ENCODE measurements at regions not wholly inside any gene's neighbourhood (a gene's known extent, or its start where the extent isn't known, plus 50 kb on each side); places are given as distances from the start of the nearest gene placed in this dataset.
"Not testable (repeated sequence)": the region's sequence is repeated elsewhere in the genome, so short reads cannot be mapped to it uniquely, and the experiment has no call there.

DNA sequence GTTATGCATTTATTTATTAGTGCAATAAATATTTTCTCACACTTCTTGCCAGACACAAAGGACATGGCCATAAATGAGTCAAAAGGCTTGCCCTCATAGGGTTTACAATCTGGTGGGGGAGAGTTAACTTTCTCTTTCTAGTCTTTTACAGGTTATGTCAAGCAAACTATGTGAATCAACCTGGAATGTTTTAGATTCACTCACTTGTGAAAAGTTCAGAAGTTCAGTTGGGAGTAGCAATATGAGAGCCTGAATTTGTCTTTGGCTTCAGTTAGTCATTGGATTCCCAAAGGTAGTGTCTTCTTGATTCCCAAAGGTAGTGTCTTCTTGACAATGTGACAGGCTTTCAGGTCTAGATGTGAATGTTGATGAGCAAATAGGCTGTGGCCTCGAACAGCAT lies 264.8 kb downstream of the SOX2 start:
- DNase-seq: no peak

DNA sequence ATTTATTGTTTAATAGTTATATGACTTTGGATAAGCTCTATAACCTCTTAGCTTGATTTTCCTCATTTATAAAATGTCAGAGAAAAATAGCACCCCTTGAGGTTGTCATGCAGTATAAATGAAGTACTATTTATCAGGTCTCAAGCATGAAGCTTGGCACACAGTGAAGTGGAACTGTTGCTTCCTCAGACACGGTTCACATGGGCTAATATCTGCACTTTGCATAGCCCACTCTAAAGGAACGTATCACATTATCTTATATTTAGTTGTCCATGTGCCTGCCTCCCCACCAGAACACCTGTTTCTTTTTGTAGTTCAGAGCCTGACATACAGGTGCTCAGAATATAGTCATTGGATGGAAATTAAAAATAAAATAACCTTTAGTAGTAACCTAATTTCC lies 273.7 kb downstream of the SOX2 start:
- no peak for DNase-seq

DNA sequence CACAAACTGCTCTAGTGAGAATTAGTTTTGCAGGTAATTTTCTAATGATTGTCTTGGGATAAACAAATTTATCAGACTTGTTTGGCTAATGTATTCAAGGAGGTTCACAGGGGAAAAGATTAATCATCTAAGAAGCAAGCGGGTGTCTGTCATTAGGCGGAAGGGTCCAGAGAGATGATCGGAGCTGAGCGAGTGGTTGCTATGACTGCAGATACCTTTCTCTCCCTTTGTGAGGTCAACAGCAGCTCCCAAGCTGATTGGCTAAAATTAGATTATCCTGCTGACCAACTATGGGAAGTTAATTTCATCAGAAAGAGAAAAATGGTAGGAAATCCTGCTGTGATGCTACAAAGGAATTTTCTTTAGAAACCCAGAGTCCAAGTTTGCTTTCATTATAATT lies 276.0 kb downstream of the SOX2 start:
- DNase-seq: no peak

DNA sequence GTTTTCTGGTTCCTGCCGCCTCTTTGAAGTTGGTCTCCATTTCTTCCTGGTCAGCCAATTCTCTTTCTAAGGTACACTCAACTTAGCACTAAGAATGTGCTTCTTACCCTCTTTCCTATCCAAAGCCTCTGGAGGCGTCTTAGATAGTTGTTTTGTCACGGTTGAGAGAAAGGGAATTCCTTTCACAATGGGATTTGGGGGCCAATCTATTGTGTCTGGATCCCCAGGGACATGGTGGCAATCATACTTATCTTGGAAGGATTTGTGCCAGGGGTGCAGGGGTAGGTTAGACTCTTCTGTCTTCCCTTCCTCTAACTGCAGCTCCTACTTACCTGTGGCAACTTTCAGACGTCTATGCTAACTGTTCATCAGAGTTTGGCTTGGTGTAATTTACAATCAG lies 287.1 kb downstream of the SOX2 start:
- no peak for DNase-seq

DNA sequence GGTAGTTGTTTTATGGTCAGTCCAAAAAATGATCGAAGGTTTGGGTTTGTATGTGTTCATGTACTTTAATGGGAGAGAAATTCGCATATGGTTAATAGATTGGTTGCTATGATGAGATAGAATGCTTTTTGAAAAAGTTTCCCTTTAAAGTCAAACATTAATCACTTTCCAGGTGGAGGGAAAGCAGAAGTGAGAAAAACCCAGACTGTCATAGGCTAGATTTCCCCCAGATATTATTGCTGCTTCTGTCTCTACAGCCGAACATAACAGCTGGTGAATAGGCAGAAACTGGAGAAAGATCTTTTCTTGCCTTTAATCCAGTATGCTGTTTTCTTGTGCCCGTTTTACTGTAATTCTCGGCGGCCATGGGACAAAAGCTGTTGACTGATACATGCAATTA lies 287.6 kb downstream of the SOX2 start:
- DNase-seq: no peak

DNA sequence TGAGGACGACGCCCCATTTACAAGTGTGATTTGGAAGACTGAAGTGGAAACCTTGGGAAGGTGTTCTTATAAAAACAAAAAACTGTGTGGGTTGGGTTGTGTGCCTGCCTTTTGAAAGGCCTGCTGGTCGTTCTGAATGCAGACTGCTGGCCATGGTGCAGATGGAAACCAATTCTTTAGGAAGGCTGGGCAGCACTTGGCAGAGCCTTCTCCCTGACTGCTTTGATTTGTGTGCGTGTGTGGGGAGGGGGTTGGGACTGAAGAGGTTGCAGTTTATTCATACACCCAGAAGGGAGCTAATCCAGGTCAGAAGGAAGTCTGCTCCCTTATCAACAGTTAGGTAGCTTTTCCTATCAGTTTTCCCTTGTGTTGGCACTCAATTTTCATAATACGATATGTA lies 288.7 kb downstream of the SOX2 start:
- no peak for DNase-seq

DNA sequence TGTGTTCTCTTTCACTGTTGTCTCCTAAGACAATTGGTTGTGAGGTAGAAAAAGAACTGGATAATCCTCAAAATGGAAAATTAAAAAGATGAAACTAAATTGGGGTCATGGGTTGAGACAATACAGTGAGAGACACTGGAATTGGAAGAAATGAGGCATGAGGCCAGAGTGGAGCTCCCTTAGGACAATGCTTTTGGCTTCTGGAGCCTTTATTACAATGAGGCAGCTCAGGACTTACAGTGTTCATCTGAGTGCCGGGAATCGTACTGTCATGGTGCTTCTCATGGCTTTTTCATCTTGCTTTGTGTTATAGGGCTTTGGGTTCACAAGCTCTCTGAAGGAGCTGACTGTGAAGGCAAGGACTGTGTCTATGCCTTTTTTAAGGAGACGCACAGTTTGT lies 293.5 kb downstream of the SOX2 start:
- no peak for DNase-seq

DNA sequence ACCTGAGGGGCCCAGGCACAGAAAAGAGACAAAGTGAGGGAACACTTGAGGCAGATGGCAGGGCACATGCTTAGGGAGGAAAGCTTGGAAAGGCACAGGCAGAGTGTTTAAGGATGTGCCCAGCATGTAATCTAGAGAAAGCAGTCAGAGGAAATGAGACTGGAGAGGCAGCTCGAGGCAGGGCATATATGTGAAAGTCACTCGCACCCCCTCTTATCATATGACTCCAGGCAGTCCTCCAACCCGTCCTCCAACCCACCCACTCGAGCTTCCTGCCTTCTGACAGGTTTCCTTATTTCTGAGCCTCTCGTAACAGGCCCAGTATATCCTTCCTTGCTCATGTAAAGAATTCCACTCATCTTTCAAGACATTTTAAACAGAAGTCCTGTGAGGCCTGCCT lies 294.0 kb downstream of the SOX2 start:
- no peak for DNase-seq

DNA sequence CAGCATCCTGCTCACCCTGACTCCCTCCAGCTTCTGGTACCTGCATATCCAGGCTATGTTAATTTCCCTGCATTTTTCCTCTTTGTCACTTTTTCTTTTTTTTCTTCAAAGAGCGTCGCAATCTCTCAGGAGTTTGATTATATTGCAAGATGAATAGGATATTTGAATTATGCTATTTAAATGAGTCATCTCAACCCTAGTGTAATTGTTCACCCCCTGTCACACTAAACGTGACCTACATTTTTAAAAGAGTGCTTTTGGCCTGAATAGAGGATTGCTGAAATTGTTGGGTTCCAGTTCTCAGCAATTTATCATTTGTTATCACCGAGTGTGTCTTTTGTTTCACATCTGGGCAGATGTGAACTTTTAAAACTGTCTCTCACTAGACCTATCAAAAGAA lies 294.7 kb downstream of the SOX2 start:
- DNase-seq: no peak

DNA sequence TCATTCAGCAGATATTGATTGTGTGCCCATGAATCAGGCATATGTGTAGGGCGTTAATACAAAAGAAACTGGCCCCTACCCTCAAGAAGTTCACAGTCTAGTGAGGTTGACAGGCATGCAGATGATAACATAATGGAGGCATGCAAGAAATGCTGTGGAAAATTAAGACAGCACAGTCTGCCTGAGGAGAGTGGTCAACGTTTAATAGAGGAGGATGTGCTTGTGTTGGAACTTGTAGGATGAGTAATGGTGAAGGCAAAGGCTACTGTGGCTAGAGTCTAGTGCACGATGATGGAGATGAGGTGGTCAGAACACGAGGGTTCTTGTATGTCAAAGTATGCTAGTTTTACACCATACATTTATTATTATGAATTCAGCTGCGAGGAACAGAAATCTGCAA lies 295.7 kb downstream of the SOX2 start:
- no peak for DNase-seq

DNA sequence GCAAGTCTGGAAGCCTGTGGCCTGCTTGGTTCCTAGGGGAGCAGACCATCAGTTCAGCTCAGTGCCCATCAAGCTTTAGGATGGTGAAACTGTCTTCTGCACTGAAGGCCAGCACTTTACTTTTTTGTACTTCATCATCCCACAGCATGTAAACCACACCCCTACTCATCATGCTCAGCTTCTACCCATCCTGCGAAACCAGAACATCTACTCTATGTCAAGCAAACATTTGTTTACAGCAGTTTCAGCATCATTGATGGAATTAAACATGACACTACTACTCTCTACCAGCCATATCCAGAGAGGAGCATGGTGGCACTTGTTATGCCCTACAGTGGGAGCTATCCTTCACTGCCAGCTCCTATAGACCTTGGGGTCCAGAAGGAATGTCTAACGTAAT lies 306.6 kb downstream of the SOX2 start:
- no peak for DNase-seq

DNA sequence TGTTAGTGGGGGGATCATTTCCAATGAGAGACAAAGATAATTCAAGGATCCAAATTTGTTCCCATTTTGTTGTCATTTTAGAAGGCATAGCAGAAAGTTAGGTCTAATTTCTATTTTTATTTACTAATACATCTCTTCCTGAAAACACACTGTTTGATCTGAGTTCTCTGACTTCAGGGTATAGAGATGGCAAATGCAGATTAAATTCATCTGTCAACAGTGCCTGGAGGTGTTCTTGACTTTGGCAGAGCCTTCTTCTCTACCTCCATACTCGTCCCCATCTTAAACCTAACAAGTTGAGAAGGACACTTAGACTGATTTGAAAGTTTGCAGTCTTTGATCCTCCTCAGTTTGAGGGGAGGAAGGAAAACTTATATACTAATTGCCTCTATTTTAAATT lies 308.2 kb downstream of the SOX2 start:
- no peak for DNase-seq

DNA sequence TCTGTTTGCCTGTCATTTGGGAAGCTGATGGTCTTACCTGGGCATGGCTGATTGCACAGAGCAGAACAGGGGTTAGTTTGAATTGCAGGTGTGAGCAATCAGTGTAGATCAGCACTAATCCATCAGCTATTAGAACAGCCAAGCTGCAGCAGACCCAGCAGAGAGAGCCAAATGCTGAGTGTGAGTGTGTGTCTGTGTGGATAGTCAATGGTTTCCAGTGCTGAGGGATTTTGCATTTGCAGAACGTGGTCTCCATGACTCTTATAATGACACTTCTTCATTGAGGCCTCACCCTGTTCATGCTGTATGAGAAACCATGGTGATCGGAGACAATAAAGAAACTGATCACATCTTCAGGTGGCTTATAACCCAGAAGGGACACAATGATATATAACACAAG lies 312.1 kb downstream of the SOX2 start:
- DNase-seq: no peak

DNA sequence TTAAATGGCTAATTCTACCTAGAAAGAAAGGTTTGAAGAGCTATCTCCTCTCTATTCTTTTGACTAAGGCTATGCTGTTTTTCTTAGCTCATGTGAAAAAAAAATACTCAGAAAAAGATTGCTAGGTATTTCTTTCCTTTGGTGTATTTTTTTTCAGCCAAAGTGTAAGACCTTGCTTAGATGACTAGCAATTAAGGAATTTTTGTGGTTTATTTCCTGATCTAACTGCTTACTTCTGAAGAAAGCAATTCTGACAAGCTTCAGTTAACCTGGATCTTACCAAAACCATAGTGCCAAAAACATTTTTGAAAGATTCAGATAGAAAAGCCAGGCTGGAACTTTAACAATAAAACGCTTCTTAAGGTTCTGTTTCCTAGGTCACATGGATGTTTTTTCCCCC lies 315.6 kb downstream of the SOX2 start:
- no peak for DNase-seq

DNA sequence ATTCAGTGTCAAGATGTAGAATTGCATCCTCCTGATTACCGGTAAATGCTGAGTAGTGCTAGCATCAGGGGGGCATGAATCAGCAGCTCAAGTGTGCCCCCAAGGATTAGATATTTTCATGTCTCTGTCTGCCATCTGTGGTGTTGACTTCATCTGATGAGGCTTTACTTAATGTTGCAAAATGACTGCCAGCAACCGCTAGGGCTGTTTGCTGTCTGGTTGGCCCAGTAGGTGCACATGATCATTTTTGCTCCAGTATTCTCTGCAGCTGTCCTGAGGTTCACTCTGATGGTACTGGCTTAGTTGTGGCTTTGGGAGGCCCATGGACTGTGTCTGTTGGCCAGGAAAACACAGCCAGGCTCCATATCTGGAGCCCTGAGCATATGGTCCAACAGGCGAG lies 316.4 kb downstream of the SOX2 start:
- no peak for DNase-seq

DNA sequence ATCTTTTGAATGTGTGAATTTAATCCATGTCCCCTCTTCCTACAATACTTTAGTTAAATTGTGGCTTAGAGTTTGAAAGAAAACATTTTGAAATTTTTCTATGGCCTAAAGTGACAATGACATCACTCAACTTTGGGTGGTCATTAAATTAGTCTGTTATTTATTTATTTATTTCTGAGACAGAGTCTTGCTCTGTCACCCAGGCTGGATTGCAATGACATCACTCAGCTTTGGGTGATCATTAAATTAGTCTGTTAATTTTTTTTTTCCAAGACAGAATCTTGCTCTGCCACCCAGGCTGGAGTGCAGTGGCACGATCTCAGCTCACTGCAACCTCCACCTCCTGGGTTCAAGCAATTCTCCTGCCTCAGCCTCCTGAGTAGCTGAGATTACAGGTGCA lies 322.5 kb downstream of the SOX2 start:
- not testable (repeated sequence) for DNase-seq

DNA sequence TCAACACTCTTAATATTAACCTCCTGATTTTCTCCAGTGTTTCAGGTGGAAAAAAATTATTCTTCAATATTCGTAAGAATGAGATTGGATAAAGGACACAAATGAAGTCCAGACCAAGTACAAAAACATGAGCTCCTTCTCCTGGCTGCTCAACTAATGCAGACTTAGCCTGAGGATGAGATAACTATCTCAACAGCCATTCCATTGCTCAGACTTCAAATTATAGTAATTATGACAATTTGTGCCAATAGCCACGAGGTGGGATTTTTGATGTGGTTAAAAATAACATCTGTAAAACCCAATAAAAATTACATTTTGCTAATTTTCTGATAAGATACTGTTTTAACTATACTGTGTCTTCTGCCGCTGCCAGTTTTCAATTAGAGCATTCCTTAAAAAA lies 323.6 kb downstream of the SOX2 start:
- DNase-seq: no peak

DNA sequence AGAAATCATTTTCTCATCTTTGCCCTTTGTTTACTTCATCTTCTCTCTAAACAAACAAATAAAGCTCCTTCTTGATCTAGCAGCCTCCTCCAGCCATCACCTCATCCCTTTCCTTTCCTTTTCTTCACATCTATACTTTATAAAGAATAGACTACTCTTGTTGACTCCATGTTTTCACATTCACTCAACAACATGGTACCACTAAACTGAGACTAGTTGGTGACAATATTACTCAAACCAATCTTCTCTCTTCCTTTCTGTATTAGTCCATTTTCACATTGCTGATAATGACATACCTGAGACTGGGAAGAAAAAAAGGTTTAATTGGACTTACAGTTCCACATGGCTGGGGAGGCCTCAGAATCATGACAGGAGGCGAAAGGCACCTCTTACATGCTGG lies 324.7 kb downstream of the SOX2 start:
- no peak for DNase-seq

DNA sequence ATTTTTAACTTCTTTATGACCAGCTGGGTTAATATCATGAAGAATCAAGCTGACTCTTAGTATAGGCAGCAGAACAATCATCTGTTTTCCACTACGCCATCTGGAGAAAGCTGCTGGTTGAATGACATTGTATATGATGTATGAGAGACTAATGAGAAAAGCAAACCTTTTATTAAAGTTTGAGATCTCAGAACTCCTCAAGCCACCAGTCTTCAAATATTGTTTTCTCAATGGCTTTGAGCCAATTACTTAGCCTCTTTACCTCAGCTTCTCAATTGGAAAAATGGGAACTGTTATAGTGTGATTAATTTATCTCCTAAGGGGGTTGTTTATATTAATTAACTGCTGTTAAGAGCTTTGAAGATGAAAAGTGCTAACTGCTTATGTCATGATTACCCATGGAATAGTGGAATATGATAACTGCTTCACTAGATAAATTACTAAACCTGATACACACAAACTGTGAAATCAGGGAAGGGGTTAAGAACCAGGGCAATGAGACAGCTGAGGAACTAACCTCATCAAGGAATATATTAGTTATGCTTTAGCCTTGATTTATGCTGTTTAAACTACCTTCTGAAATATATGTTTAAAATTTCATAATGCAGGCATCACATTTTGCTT lies 330.1 kb downstream of the SOX2 start:
- DNase-seq: no peak

DNA sequence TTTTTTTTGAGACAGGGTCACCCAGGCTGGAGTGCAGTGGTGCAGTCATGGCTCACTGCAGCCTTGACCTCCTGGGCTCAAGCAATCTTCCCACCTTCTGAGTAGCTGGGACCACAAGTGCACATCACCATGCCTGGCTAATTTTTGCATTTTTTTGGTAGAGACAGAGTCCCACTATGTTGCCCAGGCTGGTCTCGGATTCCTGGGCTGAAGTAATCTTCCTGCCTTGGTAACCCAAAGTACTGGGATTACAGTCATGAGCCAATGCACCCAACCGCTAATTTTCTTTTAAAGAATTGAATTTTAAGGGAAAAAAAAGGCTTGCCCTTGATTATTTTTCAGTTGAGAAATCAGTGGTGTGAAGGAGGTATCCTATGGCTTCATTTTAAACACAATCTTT lies 334.0 kb downstream of the SOX2 start:
- DNase-seq: no peak

DNA sequence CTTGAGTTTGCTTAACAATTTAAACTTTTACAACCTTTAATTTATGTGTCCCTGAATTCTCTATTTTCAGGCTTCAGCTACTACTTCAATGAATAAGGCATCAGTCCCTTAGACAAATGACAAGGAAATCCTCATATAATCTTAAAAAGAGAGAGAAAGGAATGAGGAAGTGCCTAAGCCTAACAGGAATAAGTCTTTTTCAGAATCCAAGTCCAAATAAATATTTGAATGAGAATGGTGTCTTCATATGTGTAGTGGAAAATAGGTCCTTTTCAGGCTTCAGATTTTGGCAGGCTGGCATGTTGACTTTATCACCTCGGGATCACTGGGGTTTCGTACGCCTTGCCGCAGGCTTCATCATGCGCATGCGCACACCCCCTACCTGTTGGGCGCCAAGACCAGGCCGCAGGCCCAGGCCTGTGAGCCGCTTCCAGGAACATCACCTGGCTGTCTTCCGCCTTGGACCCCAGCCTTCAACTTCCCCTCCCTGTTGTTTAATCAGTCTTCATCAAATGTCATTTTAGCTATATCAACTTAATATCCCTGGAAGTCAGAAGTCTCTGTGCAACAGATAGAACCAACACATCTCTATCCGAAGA lies 334.5 kb downstream of the SOX2 start:
- DNase-seq: no peak

DNA sequence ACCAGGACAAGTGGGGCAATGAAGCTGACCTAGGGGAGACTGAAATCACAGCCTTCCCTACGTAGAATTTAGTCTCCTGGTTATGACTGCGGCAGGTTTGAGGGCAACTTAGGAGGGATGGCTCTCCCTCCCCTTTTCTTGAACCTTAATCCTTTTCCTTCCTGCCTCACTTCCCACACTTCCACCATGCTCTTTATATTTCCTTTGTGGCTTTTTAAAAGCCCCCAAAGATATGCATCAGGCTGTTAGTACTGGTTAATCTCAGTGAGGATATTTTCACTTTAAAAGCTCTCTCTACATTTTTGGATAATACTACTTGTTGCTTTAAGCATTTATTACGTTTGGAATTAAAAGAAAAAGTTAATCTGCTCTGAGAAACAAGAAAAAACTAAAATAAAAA lies 339.2 kb downstream of the SOX2 start:
- DNase-seq: no peak

DNA sequence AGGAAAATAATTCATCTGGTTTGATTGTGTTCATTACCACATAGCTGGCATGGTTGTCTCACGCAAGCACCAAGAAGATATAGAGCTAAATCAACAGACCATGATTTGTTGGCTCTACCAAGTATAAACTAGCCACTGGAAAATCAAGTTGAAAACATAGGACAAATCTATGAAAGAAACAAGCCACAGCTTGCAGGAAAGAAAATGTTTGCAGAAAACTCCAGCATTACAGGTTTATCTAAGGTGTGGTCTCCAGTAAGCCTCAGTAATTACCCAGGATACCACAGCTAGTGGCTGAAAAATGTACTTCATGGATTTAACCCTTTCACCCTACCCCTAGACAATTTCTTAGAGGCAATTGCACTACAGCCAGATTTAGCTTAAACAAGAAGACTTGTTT lies 340.6 kb downstream of the SOX2 start:
- DNase-seq: no peak

DNA sequence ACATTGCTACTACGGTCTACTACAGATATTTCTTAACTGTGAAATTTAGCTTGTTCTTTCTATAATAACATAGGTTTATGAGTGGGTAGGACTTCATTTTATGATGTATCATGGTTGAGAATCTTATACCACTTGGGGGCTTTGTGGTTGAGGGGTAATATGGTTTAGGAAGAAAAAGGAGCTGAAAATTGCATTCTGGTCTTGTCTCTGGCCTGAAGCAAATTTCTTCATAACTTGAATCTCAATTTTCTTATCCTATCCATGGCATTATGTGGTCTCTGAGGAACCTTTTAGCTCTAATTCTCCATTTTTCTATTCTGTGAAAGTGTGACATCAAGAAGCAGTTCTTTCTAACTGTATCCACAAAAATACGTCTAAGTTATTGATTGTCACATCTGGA lies 341.0 kb downstream of the SOX2 start:
- no peak for DNase-seq

Data from hypothalamus (tissue), 51 donors.